ENCODE measurements at regions not wholly inside any gene's neighbourhood (a gene's known extent, or its start where the extent isn't known, plus 50 kb on each side); places are given as distances from the start of the nearest gene placed in this dataset.
"Not testable (repeated sequence)": the region's sequence is repeated elsewhere in the genome, so short reads cannot be mapped to it uniquely, and the experiment has no call there.

GRCh38 chr14:48011484-48011883 is 336.1 kb upstream of the MDGA2 start:
- not testable (repeated sequence) for TF ChIP-seq CTCF, POLR2A (IDR thresholded peaks at IDR 0.05)

Data from uterus (tissue), 2 donors.